ENCODE measurements at regions not wholly inside any gene's neighbourhood (a gene's known extent, or its start where the extent isn't known, plus 50 kb on each side); places are given as distances from the start of the nearest gene placed in this dataset.
A peak's percentile ranks its signal among the peaks of the same experiment; 100 is the strongest.

DNA sequence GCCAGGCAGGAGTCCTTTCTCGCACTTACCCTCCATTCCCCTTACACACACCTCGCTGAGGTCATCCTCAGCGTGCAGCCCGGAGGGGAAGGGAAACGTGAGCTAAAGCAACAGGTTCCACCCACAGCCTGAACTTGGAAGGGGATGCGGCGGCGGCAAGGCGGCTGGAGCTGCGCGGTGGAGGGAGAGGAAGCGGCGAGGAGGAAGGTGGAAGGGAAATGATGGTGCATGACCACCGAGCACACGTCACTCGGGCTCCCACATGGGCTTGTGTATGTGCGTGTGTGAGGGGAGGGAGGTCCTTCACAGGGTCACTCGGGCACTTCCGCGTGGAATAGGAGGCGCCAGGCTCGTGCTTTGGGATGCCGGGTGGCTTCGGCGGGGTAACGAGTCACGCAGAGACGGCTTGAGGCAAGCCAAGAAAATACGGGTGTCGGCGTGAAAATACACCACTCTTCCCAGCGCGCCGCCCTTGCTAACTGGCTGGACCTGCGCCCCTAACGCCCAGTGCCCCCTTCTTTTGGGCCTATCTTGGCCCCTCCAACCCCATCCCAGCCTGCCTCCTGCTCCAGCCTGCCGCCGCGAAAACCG lies 225.5 kb upstream of the IL12A start:
- TF ChIP-seq POLR2AphosphoS5 (IDR thresholded peaks at IDR 0.05) (peak in 2 of 3 donors; percentile 30 to 53), POLR2A (IDR thresholded peaks at IDR 0.05) (peak; percentile 76)
- TF ChIP-seq, protein P1, sequence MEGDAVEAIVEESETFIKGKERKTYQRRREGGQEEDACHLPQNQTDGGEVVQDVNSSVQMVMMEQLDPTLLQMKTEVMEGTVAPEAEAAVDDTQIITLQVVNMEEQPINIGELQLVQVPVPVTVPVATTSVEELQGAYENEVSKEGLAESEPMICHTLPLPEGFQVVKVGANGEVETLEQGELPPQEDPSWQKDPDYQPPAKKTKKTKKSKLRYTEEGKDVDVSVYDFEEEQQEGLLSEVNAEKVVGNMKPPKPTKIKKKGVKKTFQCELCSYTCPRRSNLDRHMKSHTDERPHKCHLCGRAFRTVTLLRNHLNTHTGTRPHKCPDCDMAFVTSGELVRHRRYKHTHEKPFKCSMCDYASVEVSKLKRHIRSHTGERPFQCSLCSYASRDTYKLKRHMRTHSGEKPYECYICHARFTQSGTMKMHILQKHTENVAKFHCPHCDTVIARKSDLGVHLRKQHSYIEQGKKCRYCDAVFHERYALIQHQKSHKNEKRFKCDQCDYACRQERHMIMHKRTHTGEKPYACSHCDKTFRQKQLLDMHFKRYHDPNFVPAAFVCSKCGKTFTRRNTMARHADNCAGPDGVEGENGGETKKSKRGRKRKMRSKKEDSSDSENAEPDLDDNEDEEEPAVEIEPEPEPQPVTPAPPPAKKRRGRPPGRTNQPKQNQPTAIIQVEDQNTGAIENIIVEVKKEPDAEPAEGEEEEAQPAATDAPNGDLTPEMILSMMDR (IDR thresholded peaks at IDR 0.05), result peak in 1 of 5 experiments; percentile 37
